ENCODE measurements at regions not wholly inside any gene's neighbourhood (a gene's known extent, or its start where the extent isn't known, plus 50 kb on each side); places are given as distances from the start of the nearest gene placed in this dataset.
"Not testable (repeated sequence)": the region's sequence is repeated elsewhere in the genome, so short reads cannot be mapped to it uniquely, and the experiment has no call there.

DNA sequence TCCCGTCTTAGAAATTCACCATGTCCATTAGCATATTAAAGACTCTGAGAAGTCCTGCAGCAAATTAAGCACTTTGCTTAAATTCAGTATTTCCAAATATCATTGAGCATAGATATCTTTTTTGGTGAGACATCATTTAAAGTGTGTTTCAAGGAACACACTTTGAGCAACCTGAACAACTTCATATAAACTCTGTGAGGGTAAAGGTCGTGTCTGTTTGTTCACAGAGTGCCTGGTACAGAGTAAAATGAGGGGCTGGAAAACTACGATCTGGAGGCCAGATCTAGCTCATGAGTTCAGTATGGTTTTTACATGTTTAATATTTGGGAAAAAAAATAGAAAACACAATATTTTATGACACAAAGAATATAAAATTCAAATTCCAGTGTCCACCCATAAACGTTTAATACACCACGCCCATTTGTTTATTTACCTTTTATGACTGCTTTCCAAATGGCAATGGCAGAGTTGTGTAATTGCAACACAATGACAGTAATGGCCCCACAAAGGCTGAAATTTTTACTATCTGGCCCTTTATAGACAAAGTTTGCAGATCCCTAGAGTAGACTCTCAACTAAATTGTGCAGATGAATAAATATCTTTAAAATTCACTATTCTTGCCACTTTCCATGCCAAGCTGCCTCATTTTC, 67.4 kb downstream of the SNTN start:
- Histone ChIP-seq H2BK20ac (ENCODE audit: low read depth, low read length, poor library complexity, severe bottlenecking) (no peak overlapping the region), H4K8ac (replicated peaks; ENCODE audit: insufficient read length, low read depth, low read length) (no peak overlapping the region), H3K9ac (ENCODE audit: extremely low read depth, insufficient read length, low read length) (no peak overlapping the region), H3K79me2 (ENCODE audit: insufficient read depth, low read length) (no peaks in the 10 kb centered on the region), H3T11ph (ENCODE audit: low read length) (no peak overlapping the region), H3K27ac (ENCODE audit: insufficient read length, low read depth, low read length) (no peak overlapping the region), H3K4me2 (ENCODE audit: insufficient read depth, insufficient read length, low read length) (no peak overlapping the region), H4K91ac (ENCODE audit: insufficient read length, low read depth, low read length) (no peak overlapping the region), H2BK120ac (ENCODE audit: low read depth, low read length, poor library complexity, severe bottlenecking) (no peak overlapping the region), H2AFZ (ENCODE audit: low read length) (no peak overlapping the region), H2AK5ac (ENCODE audit: insufficient read length, low read length) (no peak overlapping the region), H3K14ac (ENCODE audit: insufficient read depth, low read length) (no peak overlapping the region), H3K27me3 (ENCODE audit: insufficient read depth, low read length) (no peaks in the 10 kb centered on the region), H2BK15ac (ENCODE audit: low read depth, low read length) (no peak overlapping the region), H3K56ac (ENCODE audit: insufficient read length, low read depth, low read length) (no peak overlapping the region), H3K23me2 (ENCODE audit: insufficient read length, low read depth, low read length, poor library complexity, severe bottlenecking) (no peaks in the 10 kb centered on the region), H2BK12ac (ENCODE audit: insufficient read length, low read depth, low read length) (no peak overlapping the region), H3K23ac (ENCODE audit: insufficient read length, low read depth, low read length) (no peak overlapping the region), H4K20me1 (ENCODE audit: control insufficient read depth, insufficient read depth, insufficient read length) (no peaks in the 10 kb centered on the region), H4K5ac (ENCODE audit: insufficient read length, low read depth, low read length) (no peak overlapping the region), H3K9me3 (ENCODE audit: control insufficient read depth, low read depth, low read length) (no peaks in the 10 kb centered on the region), H3K4me1 (ENCODE audit: insufficient read depth, low read length) (no peaks in the 10 kb centered on the region), H3K79me1 (ENCODE audit: insufficient read depth, low read depth, low read length, poor library complexity, severe bottlenecking) (no peaks in the 10 kb centered on the region), H3K4ac (ENCODE audit: low read depth, low read length) (no peak overlapping the region), H3K18ac (ENCODE audit: insufficient read length, low read depth, low read length) (no peak overlapping the region), H2BK5ac (ENCODE audit: insufficient read length, low read length) (no peak overlapping the region)
- no peak overlapping the region for H3K27ac Mint-ChIP-seq
- H3K27me3 Mint-ChIP-seq (ENCODE audit: low read depth): no peaks in the 10 kb centered on the region
- DNase-seq: no peak
- no peak overlapping the region for H3K4me3 Mint-ChIP-seq
- TF ChIP-seq, protein P1, sequence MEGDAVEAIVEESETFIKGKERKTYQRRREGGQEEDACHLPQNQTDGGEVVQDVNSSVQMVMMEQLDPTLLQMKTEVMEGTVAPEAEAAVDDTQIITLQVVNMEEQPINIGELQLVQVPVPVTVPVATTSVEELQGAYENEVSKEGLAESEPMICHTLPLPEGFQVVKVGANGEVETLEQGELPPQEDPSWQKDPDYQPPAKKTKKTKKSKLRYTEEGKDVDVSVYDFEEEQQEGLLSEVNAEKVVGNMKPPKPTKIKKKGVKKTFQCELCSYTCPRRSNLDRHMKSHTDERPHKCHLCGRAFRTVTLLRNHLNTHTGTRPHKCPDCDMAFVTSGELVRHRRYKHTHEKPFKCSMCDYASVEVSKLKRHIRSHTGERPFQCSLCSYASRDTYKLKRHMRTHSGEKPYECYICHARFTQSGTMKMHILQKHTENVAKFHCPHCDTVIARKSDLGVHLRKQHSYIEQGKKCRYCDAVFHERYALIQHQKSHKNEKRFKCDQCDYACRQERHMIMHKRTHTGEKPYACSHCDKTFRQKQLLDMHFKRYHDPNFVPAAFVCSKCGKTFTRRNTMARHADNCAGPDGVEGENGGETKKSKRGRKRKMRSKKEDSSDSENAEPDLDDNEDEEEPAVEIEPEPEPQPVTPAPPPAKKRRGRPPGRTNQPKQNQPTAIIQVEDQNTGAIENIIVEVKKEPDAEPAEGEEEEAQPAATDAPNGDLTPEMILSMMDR (conservative IDR thresholded peaks at IDR 0.05): no peak
- peaks cover 9 to 15% of the 10 kb centered on the region in 2 experiments; a peak in 4 of 5 replicates for H3K9me3 Mint-ChIP-seq
- no CpG with 5 or more reads among the region's 5 CpGs for WGBS (ENCODE audit: extremely low coverage, insufficient read length, low lambda C conversion rate)
- H3K36me3 Mint-ChIP-seq (ENCODE audit: insufficient read depth in 1 of 3, low read depth in 3 of 3): peaks cover 0 to 16% (median 1%) of the 10 kb centered on the region in 3 experiments; a peak in 2 of 7 replicates
- peaks cover 29 to 36% of the 10 kb centered on the region in 2 experiments for H3K4me1 Mint-ChIP-seq

DNA sequence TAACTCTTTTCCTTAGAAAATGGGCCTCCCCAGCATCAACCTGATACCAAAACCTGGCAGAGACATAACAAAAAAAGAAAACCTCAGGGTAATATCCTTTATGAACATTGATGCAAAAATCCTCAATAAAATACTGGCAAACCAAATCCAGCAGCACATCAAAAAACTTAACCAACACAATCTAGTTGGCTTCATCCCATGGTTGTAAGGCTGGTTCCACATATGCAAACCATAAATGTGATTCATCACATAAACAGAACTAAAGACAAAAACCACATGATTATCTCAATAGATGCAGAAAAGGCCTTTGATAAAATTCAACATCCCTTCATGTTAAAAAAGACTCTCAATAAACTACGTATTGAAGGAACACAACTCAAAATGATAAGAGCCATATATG, 68.5 kb downstream of the SNTN start:
- peaks cover 0 to 16% (median 1%) of the 10 kb centered on the region in 3 experiments; a peak in 2 of 7 replicates for H3K36me3 Mint-ChIP-seq (ENCODE audit: insufficient read depth in 1 of 3, low read depth in 3 of 3)
- H4K8ac ChIP-seq (replicated peaks; ENCODE audit: insufficient read length, low read depth, low read length); H3K4me3 Mint-ChIP-seq: not testable (repeated sequence)

More for the DNA sequence above, 68.5 kb downstream of the SNTN start:
- not testable (repeated sequence) for H2BK5ac ChIP-seq (ENCODE audit: insufficient read length, low read length); H3K18ac ChIP-seq (ENCODE audit: insufficient read length, low read depth, low read length); H4K91ac ChIP-seq (ENCODE audit: insufficient read length, low read depth, low read length); H3K14ac ChIP-seq (ENCODE audit: insufficient read depth, low read length); H2BK12ac ChIP-seq (ENCODE audit: insufficient read length, low read depth, low read length); H3K23me2 ChIP-seq (ENCODE audit: insufficient read length, low read depth, low read length, poor library complexity, severe bottlenecking); H2AFZ ChIP-seq (ENCODE audit: low read length); H3K56ac ChIP-seq (ENCODE audit: insufficient read length, low read depth, low read length); H3K9ac ChIP-seq (ENCODE audit: extremely low read depth, insufficient read length, low read length); H3K23ac ChIP-seq (ENCODE audit: insufficient read length, low read depth, low read length); H3K9me3 ChIP-seq (ENCODE audit: control insufficient read depth, low read depth, low read length); H3T11ph ChIP-seq (ENCODE audit: low read length); H3K4me1 ChIP-seq (ENCODE audit: insufficient read depth, low read length); H4K5ac ChIP-seq (ENCODE audit: insufficient read length, low read depth, low read length); H3K79me1 ChIP-seq (ENCODE audit: insufficient read depth, low read depth, low read length, poor library complexity, severe bottlenecking); H4K20me1 ChIP-seq (ENCODE audit: control insufficient read depth, insufficient read depth, insufficient read length); H2BK20ac ChIP-seq (ENCODE audit: low read depth, low read length, poor library complexity, severe bottlenecking); H3K27me3 ChIP-seq (ENCODE audit: insufficient read depth, low read length); H3K4ac ChIP-seq (ENCODE audit: low read depth, low read length); H2BK120ac ChIP-seq (ENCODE audit: low read depth, low read length, poor library complexity, severe bottlenecking); H2BK15ac ChIP-seq (ENCODE audit: low read depth, low read length); DNase-seq; H3K4me2 ChIP-seq (ENCODE audit: insufficient read depth, insufficient read length, low read length); H3K27me3 Mint-ChIP-seq (ENCODE audit: low read depth); H3K79me2 ChIP-seq (ENCODE audit: insufficient read depth, low read length); H3K27ac ChIP-seq (ENCODE audit: insufficient read length, low read depth, low read length); H2AK5ac ChIP-seq (ENCODE audit: insufficient read length, low read length)
- peaks cover 9 to 15% of the 10 kb centered on the region in 2 experiments; a peak in 4 of 5 replicates for H3K9me3 Mint-ChIP-seq
- H3K4me1 Mint-ChIP-seq: peaks cover 38 to 45% of the 10 kb centered on the region in 2 experiments
- peak overlapping the region in 1 of 3 experiments; percentile 72; a peak in 2 of 7 replicates for H3K27ac Mint-ChIP-seq
- WGBS (ENCODE audit: extremely low coverage, insufficient read length, low lambda C conversion rate): no CpG with 5 or more reads among the region's 1 CpG
